ENCODE measurements at regions not wholly inside any gene's neighbourhood (a gene's known extent, or its start where the extent isn't known, plus 50 kb on each side); places are given as distances from the start of the nearest gene placed in this dataset.

GRCh38 chr10:124255556-124255955 is 162.2 kb upstream of the CHST15 start:
- TF ChIP-seq EZH2phosphoT487 (IDR thresholded peaks at IDR 0.05; ENCODE audit: borderline replicate concordance, low read depth, low read length) (no peak), CTCF (conservative IDR thresholded peaks at IDR 0.05; ENCODE audit: low read length) (no peak)
